ENCODE measurements at regions not wholly inside any gene's neighbourhood (a gene's known extent, or its start where the extent isn't known, plus 50 kb on each side); places are given as distances from the start of the nearest gene placed in this dataset.

DNA sequence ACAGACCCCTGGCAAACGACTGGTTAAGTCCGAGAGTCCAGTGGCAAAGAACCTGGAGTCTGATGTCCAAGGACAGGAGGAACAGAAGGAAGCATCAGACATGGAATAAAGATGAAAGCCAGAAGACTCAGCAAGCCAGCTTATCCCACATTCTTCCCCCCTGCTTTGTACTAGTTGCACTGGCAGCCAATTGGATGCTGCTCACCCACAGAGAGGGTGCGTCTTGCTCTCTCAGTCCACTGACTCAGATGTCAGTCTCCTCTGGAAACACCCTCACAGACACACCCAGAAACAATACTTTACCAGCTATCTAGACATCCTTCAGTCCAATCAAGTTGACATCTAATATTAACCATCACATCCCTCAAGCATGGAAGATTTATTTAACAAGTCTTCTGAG is 1265.8 kb upstream of the CNTN5 start (continued):
- no peak for TF ChIP-seq SREBF1 (IDR thresholded peaks at IDR 0.05; ENCODE audit: low read length)

DNA sequence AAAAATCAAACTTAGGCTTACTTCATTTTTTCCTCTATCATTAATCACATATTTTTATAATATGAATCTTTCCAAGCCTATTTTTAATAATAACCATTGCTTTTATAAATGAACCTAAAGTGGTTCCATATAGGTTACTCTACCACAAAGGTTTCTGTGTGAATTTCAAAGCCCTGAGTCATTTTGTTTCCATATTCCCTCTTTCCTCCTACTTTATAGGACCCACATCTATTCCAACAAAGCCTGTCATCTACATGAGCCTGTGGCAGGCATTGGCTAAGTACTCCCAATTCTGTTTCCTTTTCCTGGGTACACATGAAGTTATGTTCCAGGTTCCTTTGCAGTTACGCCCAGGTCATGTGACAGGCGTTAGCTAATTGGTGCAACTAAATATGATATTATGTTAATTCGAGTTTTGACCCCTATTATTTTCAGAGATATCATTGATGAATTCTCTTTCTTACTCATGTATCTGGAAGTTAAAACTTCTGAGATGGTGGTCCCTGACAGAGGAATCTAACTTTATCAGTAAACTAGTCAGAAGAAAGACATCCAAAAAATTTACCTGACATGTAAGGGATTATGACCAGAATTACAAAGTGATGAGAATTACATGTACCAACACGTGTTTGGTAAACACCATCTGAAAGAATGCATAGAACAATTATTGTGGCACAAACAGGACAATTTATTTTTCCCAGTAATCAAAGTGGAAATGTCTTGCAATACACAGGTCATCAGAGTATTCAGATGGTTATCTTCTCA is 1264.0 kb upstream of the CNTN5 start:
- H3K4me1 ChIP-seq (ENCODE audit: control insufficient read depth, insufficient read depth, low read length): no peaks in the 10 kb centered on the region
- in situ Hi-C loops (cut with MboI) (no loop called here), intact Hi-C loops (cut with micrococcal nuclease; ENCODE audit: unreplicated experiment) (no loop called here)
- no peak overlapping the region for H3K9ac ChIP-seq (ENCODE audit: control insufficient read depth, insufficient read depth, low read length)
- no peaks in the 10 kb centered on the region for H3K36me3 ChIP-seq (ENCODE audit: control insufficient read depth in 2 of 2, insufficient read depth in 2 of 2, low read length in 1 of 2)
- BruUV-seq (replicated peaks): no TSS peak
- DNase-seq (ENCODE audit: low read depth, low spot score) (no peak), ATAC-seq (no peak), FAIRE-seq (no peak)
- no peaks in the 10 kb centered on the region; the same call in 2 of the 3 replicates for H3K9me3 ChIP-seq (replicated peaks; ENCODE audit: control insufficient read depth, insufficient read depth, low read length)
- WGBS (ENCODE audit: insufficient coverage, insufficient replicate concordance, low lambda C conversion rate, missing lambda C conversion rate): 8% methylated on average over 4 of the region's 4 CpGs
- ChIA-PET SMC1A (ENCODE audit: uncharacterized antibody, unreplicated experiment) (interaction anchor here (1.1 kb wide), 1 partner anchor 10 kb away, joined by 4 read pairs; no protein-coding TSS in a partner anchor), POLR2A (no interaction called here), RAD21 (ENCODE audit: unreplicated experiment) (no interaction called here), CTCF (no interaction called here)
- H3K4me2 ChIP-seq (ENCODE audit: control insufficient read depth, insufficient read depth): no peak overlapping the region
- no peak overlapping the region for H3K4me3 ChIP-seq
- no peaks in the 10 kb centered on the region for H3K79me2 ChIP-seq (ENCODE audit: control insufficient read depth, insufficient read depth, low read length)
- no peaks in the 10 kb centered on the region for H4K20me1 ChIP-seq (ENCODE audit: control insufficient read depth, insufficient read depth)
- H3K27me3 ChIP-seq (replicated peaks in 1 of 2; ENCODE audit: control insufficient read depth in 2 of 2, insufficient read depth in 2 of 2, low read length in 1 of 2): no peaks in the 10 kb centered on the region
- no peak overlapping the region for H3K27ac ChIP-seq (ENCODE audit: control insufficient read depth, insufficient read depth)
- H2AFZ ChIP-seq (ENCODE audit: control insufficient read depth, low read depth, low read length): no peak overlapping the region
- TF ChIP-seq RBBP5 (conservative IDR thresholded peaks at IDR 0.05) (no peak), ZNF274 (IDR thresholded peaks at IDR 0.05; ENCODE audit: insufficient read depth, insufficient read length) (no peak), CBX5 (IDR thresholded peaks at IDR 0.05; ENCODE audit: low read depth) (no peak), RUNX3 (IDR thresholded peaks at IDR 0.05; ENCODE audit: low read length) (no peak), RAD21 (IDR thresholded peaks at IDR 0.05; ENCODE audit: insufficient read depth, low read depth, low read length) (no peak), SIX5 (IDR thresholded peaks at IDR 0.05; ENCODE audit: low read depth, low read length, severe bottlenecking) (no peak)
- TF ChIP-seq, protein P1, sequence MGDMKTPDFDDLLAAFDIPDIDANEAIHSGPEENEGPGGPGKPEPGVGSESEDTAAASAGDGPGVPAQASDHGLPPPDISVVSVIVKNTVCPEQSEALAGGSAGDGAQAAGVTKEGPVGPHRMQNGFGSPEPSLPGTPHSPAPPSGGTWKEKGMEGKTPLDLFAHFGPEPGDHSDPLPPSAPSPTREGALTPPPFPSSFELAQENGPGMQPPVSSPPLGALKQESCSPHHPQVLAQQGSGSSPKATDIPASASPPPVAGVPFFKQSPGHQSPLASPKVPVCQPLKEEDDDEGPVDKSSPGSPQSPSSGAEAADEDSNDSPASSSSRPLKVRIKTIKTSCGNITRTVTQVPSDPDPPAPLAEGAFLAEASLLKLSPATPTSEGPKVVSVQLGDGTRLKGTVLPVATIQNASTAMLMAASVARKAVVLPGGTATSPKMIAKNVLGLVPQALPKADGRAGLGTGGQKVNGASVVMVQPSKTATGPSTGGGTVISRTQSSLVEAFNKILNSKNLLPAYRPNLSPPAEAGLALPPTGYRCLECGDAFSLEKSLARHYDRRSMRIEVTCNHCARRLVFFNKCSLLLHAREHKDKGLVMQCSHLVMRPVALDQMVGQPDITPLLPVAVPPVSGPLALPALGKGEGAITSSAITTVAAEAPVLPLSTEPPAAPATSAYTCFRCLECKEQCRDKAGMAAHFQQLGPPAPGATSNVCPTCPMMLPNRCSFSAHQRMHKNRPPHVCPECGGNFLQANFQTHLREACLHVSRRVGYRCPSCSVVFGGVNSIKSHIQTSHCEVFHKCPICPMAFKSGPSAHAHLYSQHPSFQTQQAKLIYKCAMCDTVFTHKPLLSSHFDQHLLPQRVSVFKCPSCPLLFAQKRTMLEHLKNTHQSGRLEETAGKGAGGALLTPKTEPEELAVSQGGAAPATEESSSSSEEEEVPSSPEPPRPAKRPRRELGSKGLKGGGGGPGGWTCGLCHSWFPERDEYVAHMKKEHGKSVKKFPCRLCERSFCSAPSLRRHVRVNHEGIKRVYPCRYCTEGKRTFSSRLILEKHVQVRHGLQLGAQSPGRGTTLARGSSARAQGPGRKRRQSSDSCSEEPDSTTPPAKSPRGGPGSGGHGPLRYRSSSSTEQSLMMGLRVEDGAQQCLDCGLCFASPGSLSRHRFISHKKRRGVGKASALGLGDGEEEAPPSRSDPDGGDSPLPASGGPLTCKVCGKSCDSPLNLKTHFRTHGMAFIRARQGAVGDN (IDR thresholded peaks at IDR 0.05): no peak
- TF ChIP-seq, protein P2, sequence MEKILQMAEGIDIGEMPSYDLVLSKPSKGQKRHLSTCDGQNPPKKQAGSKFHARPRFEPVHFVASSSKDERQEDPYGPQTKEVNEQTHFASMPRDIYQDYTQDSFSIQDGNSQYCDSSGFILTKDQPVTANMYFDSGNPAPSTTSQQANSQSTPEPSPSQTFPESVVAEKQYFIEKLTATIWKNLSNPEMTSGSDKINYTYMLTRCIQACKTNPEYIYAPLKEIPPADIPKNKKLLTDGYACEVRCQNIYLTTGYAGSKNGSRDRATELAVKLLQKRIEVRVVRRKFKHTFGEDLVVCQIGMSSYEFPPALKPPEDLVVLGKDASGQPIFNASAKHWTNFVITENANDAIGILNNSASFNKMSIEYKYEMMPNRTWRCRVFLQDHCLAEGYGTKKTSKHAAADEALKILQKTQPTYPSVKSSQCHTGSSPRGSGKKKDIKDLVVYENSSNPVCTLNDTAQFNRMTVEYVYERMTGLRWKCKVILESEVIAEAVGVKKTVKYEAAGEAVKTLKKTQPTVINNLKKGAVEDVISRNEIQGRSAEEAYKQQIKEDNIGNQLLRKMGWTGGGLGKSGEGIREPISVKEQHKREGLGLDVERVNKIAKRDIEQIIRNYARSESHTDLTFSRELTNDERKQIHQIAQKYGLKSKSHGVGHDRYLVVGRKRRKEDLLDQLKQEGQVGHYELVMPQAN (conservative IDR thresholded peaks at IDR 0.05): no peak
- TF ChIP-seq, protein P3, sequence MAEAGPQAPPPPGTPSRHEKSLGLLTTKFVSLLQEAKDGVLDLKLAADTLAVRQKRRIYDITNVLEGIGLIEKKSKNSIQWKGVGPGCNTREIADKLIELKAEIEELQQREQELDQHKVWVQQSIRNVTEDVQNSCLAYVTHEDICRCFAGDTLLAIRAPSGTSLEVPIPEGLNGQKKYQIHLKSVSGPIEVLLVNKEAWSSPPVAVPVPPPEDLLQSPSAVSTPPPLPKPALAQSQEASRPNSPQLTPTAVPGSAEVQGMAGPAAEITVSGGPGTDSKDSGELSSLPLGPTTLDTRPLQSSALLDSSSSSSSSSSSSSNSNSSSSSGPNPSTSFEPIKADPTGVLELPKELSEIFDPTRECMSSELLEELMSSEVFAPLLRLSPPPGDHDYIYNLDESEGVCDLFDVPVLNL (IDR thresholded peaks at IDR 0.05; ENCODE audit: low read depth, low read length): no peak
- TF ChIP-seq, protein P4, sequence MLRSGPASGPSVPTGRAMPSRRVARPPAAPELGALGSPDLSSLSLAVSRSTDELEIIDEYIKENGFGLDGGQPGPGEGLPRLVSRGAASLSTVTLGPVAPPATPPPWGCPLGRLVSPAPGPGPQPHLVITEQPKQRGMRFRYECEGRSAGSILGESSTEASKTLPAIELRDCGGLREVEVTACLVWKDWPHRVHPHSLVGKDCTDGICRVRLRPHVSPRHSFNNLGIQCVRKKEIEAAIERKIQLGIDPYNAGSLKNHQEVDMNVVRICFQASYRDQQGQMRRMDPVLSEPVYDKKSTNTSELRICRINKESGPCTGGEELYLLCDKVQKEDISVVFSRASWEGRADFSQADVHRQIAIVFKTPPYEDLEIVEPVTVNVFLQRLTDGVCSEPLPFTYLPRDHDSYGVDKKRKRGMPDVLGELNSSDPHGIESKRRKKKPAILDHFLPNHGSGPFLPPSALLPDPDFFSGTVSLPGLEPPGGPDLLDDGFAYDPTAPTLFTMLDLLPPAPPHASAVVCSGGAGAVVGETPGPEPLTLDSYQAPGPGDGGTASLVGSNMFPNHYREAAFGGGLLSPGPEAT (IDR thresholded peaks at IDR 0.05; ENCODE audit: low read depth): no peak
- TF ChIP-seq, protein P5, sequence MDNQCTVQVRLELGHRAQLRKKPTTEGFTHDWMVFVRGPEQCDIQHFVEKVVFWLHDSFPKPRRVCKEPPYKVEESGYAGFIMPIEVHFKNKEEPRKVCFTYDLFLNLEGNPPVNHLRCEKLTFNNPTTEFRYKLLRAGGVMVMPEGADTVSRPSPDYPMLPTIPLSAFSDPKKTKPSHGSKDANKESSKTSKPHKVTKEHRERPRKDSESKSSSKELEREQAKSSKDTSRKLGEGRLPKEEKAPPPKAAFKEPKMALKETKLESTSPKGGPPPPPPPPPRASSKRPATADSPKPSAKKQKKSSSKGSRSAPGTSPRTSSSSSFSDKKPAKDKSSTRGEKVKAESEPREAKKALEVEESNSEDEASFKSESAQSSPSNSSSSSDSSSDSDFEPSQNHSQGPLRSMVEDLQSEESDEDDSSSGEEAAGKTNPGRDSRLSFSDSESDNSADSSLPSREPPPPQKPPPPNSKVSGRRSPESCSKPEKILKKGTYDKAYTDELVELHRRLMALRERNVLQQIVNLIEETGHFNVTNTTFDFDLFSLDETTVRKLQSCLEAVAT (IDR thresholded peaks at IDR 0.05): no peak

Data from GM12878 (cell line).